Spleen (tissue), 7 donors: ENCODE measurements at regions not wholly inside any gene's neighbourhood (a gene's known extent, or its start where the extent isn't known, plus 50 kb on each side); places are given as distances from the start of the nearest gene placed in this dataset.

Source experiments
- POLR2A ChIP-seq, 3 donors: fragments of 450-650 bp; IDR thresholded peaks; one replicate each; pipeline ENCODE4 v1.5.1; 2017; ENCODE audit warnings: antibody characterized with exemption in 3 of 3, mild to moderate bottlenecking in 1 of 3
- POLR2AphosphoS5 ChIP-seq, 3 donors: sonication (generic); formaldehyde crosslinking; IDR thresholded peaks; one replicate each; pipeline ENCODE4 v1.5.1; 2017; ENCODE audit warnings: antibody characterized with exemption in 3 of 3
- TF ChIP-seq, protein P1 (sequence below), 11 experiments: fragments of 200-600 bp in 7 of 11; fragments of 450-650 bp in 4 of 11; sonication (generic) in 4 of 11; IDR thresholded peaks in 8 of 11; conservative IDR thresholded peaks in 3 of 11; 1 replicate in 7 of 11; 2 replicates in 4 of 11; pipeline versions ENCODE4 v1.4.0 to v1.8.0; 2016 to 2021; ENCODE audit warnings: antibody characterized with exemption in 11 of 11, inconsistent platforms in 4 of 11, mild to moderate bottlenecking in 1 of 11
- donor health status: DM: no; HTN: no; CAD: no; lungs with moderate emphysema.
- donor health status: DM: no; HTN: no; CAD: no.
- donor health status: DM: no; HTN: no; CAD: no.

- TF ChIP-seq POLR2AphosphoS5 (IDR thresholded peaks at IDR 0.05) (no peak), POLR2A (IDR thresholded peaks at IDR 0.05) (no peak)
- TF ChIP-seq, protein P1, sequence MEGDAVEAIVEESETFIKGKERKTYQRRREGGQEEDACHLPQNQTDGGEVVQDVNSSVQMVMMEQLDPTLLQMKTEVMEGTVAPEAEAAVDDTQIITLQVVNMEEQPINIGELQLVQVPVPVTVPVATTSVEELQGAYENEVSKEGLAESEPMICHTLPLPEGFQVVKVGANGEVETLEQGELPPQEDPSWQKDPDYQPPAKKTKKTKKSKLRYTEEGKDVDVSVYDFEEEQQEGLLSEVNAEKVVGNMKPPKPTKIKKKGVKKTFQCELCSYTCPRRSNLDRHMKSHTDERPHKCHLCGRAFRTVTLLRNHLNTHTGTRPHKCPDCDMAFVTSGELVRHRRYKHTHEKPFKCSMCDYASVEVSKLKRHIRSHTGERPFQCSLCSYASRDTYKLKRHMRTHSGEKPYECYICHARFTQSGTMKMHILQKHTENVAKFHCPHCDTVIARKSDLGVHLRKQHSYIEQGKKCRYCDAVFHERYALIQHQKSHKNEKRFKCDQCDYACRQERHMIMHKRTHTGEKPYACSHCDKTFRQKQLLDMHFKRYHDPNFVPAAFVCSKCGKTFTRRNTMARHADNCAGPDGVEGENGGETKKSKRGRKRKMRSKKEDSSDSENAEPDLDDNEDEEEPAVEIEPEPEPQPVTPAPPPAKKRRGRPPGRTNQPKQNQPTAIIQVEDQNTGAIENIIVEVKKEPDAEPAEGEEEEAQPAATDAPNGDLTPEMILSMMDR (IDR thresholded peaks at IDR 0.05 in 8 of 11, conservative IDR thresholded peaks at IDR 0.05 in 3 of 11): no peak
These were observed 491.8 kb downstream of the KCNJ3 start for GRCh38 chr2:155190342-155190741.
